ENCODE measurements at regions not wholly inside any gene's neighbourhood (a gene's known extent, or its start where the extent isn't known, plus 50 kb on each side); places are given as distances from the start of the nearest gene placed in this dataset.

GRCh38 chr6:156612361-156612760 lies 164.8 kb upstream of the ARID1B start:
- no peak for TF ChIP-seq CTCF (IDR thresholded peaks at IDR 0.05; ENCODE audit: borderline replicate concordance, insufficient read depth, low read depth, low read length)
- H3K4me3 ChIP-seq (ENCODE audit: low read depth, low read length) = no peak overlapping the region

DNA sequence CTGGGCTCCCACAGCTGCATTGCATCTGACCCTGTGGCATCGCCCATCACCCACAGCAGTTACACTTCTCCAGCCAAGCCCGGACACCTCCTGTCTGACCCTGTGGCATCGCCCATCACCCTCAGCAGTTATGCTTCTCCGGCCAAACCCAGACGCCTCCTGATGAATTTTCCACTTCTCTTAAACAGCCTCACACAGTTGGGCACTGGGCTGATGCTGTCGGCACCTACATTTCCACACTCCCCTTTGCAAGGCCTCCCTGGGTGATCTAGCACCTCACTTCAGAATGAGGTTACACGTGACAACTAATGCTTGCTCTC lies 175.2 kb upstream of the ARID1B start:
- no peak for TF ChIP-seq CTCF (IDR thresholded peaks at IDR 0.05; ENCODE audit: borderline replicate concordance, insufficient read depth, low read depth, low read length)
- H3K4me3 ChIP-seq (ENCODE audit: low read depth, low read length) = no peak overlapping the region

DNA sequence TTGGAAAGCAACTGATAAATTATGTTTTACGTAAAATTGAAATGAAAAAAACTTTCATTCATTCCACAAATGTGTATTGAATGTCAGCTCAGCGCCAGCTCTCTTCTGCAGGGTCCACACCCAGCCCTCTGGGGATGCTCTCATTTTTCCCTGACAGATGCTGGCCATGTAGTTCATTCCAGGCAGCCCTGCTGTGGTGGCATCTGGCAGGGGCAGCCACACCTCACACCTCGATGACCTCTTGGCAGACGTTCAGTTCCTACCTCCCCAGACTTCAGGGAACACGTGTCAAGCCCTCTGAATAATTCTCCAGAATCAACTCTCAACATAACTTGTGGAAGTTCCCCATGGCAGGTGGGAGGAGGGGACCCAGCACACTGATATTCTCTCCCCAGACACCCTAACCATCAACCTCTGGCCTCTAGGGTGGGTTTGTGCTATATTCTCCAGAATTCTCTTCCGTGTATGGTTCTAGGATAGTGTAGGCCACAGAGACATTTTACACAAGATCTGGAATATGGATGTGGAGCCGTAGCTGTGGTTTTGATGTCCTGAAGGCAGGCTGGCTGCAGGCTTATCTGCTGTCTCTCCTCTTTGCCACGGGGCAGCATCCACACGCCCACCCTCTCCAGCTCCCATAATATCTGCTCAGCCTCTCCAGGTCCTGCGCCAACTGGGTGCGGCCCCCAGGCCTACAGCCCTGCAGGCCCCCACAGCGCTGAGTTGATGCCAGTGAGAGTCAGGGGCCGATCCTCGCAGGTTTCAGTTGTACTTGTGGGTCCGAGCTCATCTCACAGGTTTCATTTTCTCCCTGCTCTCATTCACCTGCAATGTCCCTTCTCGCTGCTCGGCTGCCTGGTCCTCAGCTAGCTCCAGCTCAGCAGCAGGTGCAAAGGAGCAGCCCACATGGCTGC lies 175.8 kb upstream of the ARID1B start:
- H3K4me3 ChIP-seq (ENCODE audit: low read depth, low read length) = no peak overlapping the region
- no peak for TF ChIP-seq CTCF (IDR thresholded peaks at IDR 0.05; ENCODE audit: borderline replicate concordance, insufficient read depth, low read depth, low read length)

DNA sequence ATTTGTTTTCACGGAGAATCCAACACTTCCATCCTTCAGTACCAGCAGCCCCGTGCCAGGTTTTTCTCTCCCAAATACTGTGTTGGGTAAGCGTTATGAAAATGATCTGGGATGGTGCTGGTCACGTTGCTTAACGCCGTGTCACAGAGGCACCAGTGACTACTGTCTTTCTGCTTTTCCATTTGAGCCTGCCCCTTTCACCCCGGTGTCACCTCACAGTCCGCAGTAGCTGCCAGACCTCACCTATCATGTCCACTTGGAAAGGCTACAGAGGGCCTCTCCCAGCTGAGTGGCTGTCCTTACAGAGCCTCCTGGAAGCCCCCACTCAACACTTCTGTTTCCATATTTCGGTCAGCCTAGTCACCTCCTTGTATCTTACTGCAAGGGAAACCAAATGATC lies 176.5 kb upstream of the ARID1B start:
- no peak for TF ChIP-seq CTCF (IDR thresholded peaks at IDR 0.05; ENCODE audit: borderline replicate concordance, insufficient read depth, low read depth, low read length)
- H3K4me3 ChIP-seq (ENCODE audit: low read depth, low read length) = no peak overlapping the region

GRCh38 chr6:156599978-156600590 lies 177.1 kb upstream of the ARID1B start:
- no peak overlapping the region for H3K4me3 ChIP-seq (ENCODE audit: low read depth, low read length)
- TF ChIP-seq CTCF (IDR thresholded peaks at IDR 0.05; ENCODE audit: borderline replicate concordance, insufficient read depth, low read depth, low read length) = no peak

GRCh38 chr6:156599366-156599765 lies 177.8 kb upstream of the ARID1B start:
- H3K4me3 ChIP-seq (ENCODE audit: low read depth, low read length) = no peak overlapping the region
- no peak for TF ChIP-seq CTCF (IDR thresholded peaks at IDR 0.05; ENCODE audit: borderline replicate concordance, insufficient read depth, low read depth, low read length)

GRCh38 chr6:156598855-156599180 lies 178.4 kb upstream of the ARID1B start:
- no peak for TF ChIP-seq CTCF (IDR thresholded peaks at IDR 0.05; ENCODE audit: borderline replicate concordance, insufficient read depth, low read depth, low read length)
- no peak overlapping the region for H3K4me3 ChIP-seq (ENCODE audit: low read depth, low read length)
